GOT3 (cell line): ENCODE measurements at regions not wholly inside any gene's neighbourhood (a gene's known extent, or its start where the extent isn't known, plus 50 kb on each side); places are given as distances from the start of the nearest gene placed in this dataset.
"Not testable (repeated sequence)": the region's sequence is repeated elsewhere in the genome, so short reads cannot be mapped to it uniquely, and the experiment has no call there.

Source experiments
- DNase-seq: peaks from one replicate; lab custom pipeline; 2025; ENCODE audit warnings: mixed read lengths; lab: John Stamatoyannopoulos, UW

- no peak for DNase-seq
Measured at GRCh38 chr7:109462171-109462570, 892.5 kb downstream of the DNAJB9 start.

GRCh38 chr7:109467729-109468128, 898.1 kb downstream of the DNAJB9 start:
- DNase-seq, result not testable (repeated sequence)

- DNase-seq, result no peak
Measured at GRCh38 chr7:109473172-109473571, 903.5 kb downstream of the DNAJB9 start.

GRCh38 chr7:109476409-109476808, 906.7 kb downstream of the DNAJB9 start:
- no peak for DNase-seq

GRCh38 chr7:109479388-109479787, 909.7 kb downstream of the DNAJB9 start:
- no peak for DNase-seq

- DNase-seq, result not testable (repeated sequence)
Measured at GRCh38 chr7:109490607-109491006, 920.9 kb downstream of the DNAJB9 start.

- DNase-seq, result no peak
Measured at GRCh38 chr7:109497053-109497452, 927.4 kb downstream of the DNAJB9 start.

- DNase-seq, result no peak
Measured at GRCh38 chr7:109498131-109498530, 928.5 kb downstream of the DNAJB9 start.

- DNase-seq, result no peak
Measured at GRCh38 chr7:109503421-109503820, 933.7 kb downstream of the DNAJB9 start.

GRCh38 chr7:109522585-109522984, 952.9 kb downstream of the DNAJB9 start:
- no peak for DNase-seq

- DNase-seq, result no peak
Measured at GRCh38 chr7:109527833-109528232, 958.2 kb downstream of the DNAJB9 start.

- no peak for DNase-seq
Measured at GRCh38 chr7:109529712-109530111, 960.0 kb downstream of the DNAJB9 start.

GRCh38 chr7:109532262-109532992, 962.8 kb downstream of the DNAJB9 start:
- DNase-seq, result no peak

GRCh38 chr7:109545686-109546085, 976.0 kb downstream of the DNAJB9 start:
- DNase-seq, result no peak

GRCh38 chr7:109549471-109550193, 980.0 kb downstream of the DNAJB9 start:
- no peak for DNase-seq

GRCh38 chr7:109552017-109552416, 982.3 kb downstream of the DNAJB9 start:
- DNase-seq, result no peak

GRCh38 chr7:109577265-109577664, 1007.6 kb downstream of the DNAJB9 start:
- DNase-seq, result no peak

GRCh38 chr7:109579901-109580300, 1010.2 kb downstream of the DNAJB9 start:
- DNase-seq, result no peak

- DNase-seq, result no peak
Measured at GRCh38 chr7:109582211-109582610, 1012.5 kb downstream of the DNAJB9 start.

- DNase-seq, result not testable (repeated sequence)
Measured at GRCh38 chr7:109596948-109597347, 1027.3 kb downstream of the DNAJB9 start.

GRCh38 chr7:109611656-109612055, 1042.0 kb downstream of the DNAJB9 start:
- DNase-seq, result no peak

GRCh38 chr7:109616551-109617069, 1046.9 kb downstream of the DNAJB9 start:
- DNase-seq, result no peak

- no peak for DNase-seq
Measured at GRCh38 chr7:109622320-109622719, 1052.6 kb downstream of the DNAJB9 start.
